Rectal smooth muscle tissue (tissue), 1 donor: ENCODE measurements at regions not wholly inside any gene's neighbourhood (a gene's known extent, or its start where the extent isn't known, plus 50 kb on each side); places are given as distances from the start of the nearest gene placed in this dataset.

ENCODE experiments used
- H3K27ac ChIP-seq: one replicate; pipeline ENCODE4 v1.7.0; 2013; ENCODE audit warnings: low read depth, low read length, inconsistent platforms
- H3K27me3 ChIP-seq: one replicate; pipeline ENCODE4 v1.7.0; 2013; ENCODE audit warnings: low read length; ENCODE audit not compliant: control insufficient read depth, insufficient read depth
- H3K36me3 ChIP-seq: one replicate; pipeline ENCODE4 v1.7.0; 2013; ENCODE audit warnings: low read length; ENCODE audit not compliant: control insufficient read depth, insufficient read depth
- H3K4me1 ChIP-seq: one replicate; pipeline ENCODE4 v1.7.0; 2013; ENCODE audit warnings: low read length; ENCODE audit not compliant: control insufficient read depth, insufficient read depth
- H3K4me3 ChIP-seq: one replicate; pipeline ENCODE4 v1.7.0; 2013; ENCODE audit warnings: low read length
- H3K9ac ChIP-seq: one replicate; pipeline ENCODE4 v1.7.0; 2013; ENCODE audit warnings: low read length

GRCh38 chr6:104253236-104253635, 606.5 kb downstream of the HACE1 start:
- Histone ChIP-seq H3K27ac (no peak overlapping the region), H3K36me3 (no peaks in the 10 kb centered on the region), H3K4me3 (no peak overlapping the region), H3K4me1 (no peaks in the 10 kb centered on the region), H3K9ac (no peak overlapping the region), H3K27me3 (no peaks in the 10 kb centered on the region)

DNA sequence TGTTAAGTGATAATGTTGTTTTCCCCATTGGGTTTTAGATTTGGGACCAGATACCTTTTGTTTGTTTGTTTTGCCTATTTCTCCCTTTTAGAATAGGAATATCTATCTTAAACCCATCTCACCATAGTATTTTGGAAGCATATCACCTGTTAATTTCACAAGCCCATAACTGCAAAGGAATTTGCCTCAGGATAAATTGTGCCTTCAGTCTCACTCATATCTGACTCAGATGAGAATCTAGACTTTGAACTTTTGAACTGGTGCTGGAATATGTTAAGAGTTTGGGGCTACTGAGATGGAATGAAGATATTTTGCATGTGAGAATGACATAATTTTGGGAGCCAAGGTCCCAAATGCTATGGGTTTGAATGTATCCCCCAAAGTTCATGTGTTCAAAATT, 607.4 kb downstream of the HACE1 start:
- Histone ChIP-seq H3K36me3 (no peaks in the 10 kb centered on the region), H3K9ac (no peak overlapping the region), H3K27ac (no peak overlapping the region), H3K27me3 (no peaks in the 10 kb centered on the region), H3K4me1 (no peaks in the 10 kb centered on the region), H3K4me3 (no peak overlapping the region)

GRCh38 chr6:104251651-104252050, 608.1 kb downstream of the HACE1 start:
- Histone ChIP-seq H3K4me3 (no peak overlapping the region), H3K27me3 (no peaks in the 10 kb centered on the region), H3K9ac (no peak overlapping the region), H3K36me3 (no peaks in the 10 kb centered on the region), H3K4me1 (no peaks in the 10 kb centered on the region), H3K27ac (no peak overlapping the region)

- Histone ChIP-seq H3K9ac (no peak overlapping the region), H3K27ac (no peak overlapping the region), H3K27me3 (no peaks in the 10 kb centered on the region), H3K36me3 (no peaks in the 10 kb centered on the region), H3K4me3 (no peak overlapping the region), H3K4me1 (no peaks in the 10 kb centered on the region)
Measured at GRCh38 chr6:104240865-104241264, 618.9 kb downstream of the HACE1 start.

- H3K36me3 ChIP-seq: no peaks in the 10 kb centered on the region
- no peaks in the 10 kb centered on the region for H3K27me3 ChIP-seq
- no peak overlapping the region for H3K27ac ChIP-seq
- no peak overlapping the region for H3K9ac ChIP-seq
- H3K4me3 ChIP-seq: no peak overlapping the region
- H3K4me1 ChIP-seq: no peaks in the 10 kb centered on the region
Measured at GRCh38 chr6:104239971-104240370, 619.7 kb downstream of the HACE1 start.

GRCh38 chr6:104229057-104229456, 630.7 kb downstream of the HACE1 start:
- Histone ChIP-seq H3K4me3 (no peak overlapping the region), H3K4me1 (no peaks in the 10 kb centered on the region), H3K9ac (no peak overlapping the region), H3K36me3 (no peaks in the 10 kb centered on the region), H3K27ac (no peak overlapping the region), H3K27me3 (no peaks in the 10 kb centered on the region)

GRCh38 chr6:104227508-104227907, 632.2 kb downstream of the HACE1 start:
- Histone ChIP-seq H3K36me3 (no peaks in the 10 kb centered on the region), H3K9ac (no peak overlapping the region), H3K4me1 (no peaks in the 10 kb centered on the region), H3K27ac (no peak overlapping the region), H3K4me3 (no peak overlapping the region), H3K27me3 (no peaks in the 10 kb centered on the region)

GRCh38 chr6:104226790-104227446, 632.8 kb downstream of the HACE1 start:
- H3K27me3 ChIP-seq: no peaks in the 10 kb centered on the region
- no peaks in the 10 kb centered on the region for H3K4me1 ChIP-seq
- no peak overlapping the region for H3K4me3 ChIP-seq
- no peak overlapping the region for H3K27ac ChIP-seq
- no peak overlapping the region for H3K9ac ChIP-seq
- no peaks in the 10 kb centered on the region for H3K36me3 ChIP-seq

- no peaks in the 10 kb centered on the region for H3K36me3 ChIP-seq
- no peaks in the 10 kb centered on the region for H3K4me1 ChIP-seq
- H3K27me3 ChIP-seq: no peaks in the 10 kb centered on the region
- H3K27ac ChIP-seq: no peak overlapping the region
- no peak overlapping the region for H3K4me3 ChIP-seq
- no peak overlapping the region for H3K9ac ChIP-seq
Measured at GRCh38 chr6:104218116-104218515, 641.6 kb downstream of the HACE1 start.

GRCh38 chr6:104214901-104215300, 644.8 kb downstream of the HACE1 start:
- Histone ChIP-seq H3K4me3 (no peak overlapping the region), H3K4me1 (no peaks in the 10 kb centered on the region), H3K36me3 (no peaks in the 10 kb centered on the region), H3K27ac (no peak overlapping the region), H3K27me3 (no peaks in the 10 kb centered on the region), H3K9ac (no peak overlapping the region)

GRCh38 chr6:104212977-104213668, 646.6 kb downstream of the HACE1 start:
- no peak overlapping the region for H3K4me3 ChIP-seq
- H3K9ac ChIP-seq: no peak overlapping the region
- H3K4me1 ChIP-seq: no peaks in the 10 kb centered on the region
- H3K36me3 ChIP-seq: no peaks in the 10 kb centered on the region
- no peaks in the 10 kb centered on the region for H3K27me3 ChIP-seq
- H3K27ac ChIP-seq: no peak overlapping the region

- H3K9ac ChIP-seq: no peak overlapping the region
- no peak overlapping the region for H3K27ac ChIP-seq
- H3K4me1 ChIP-seq: no peaks in the 10 kb centered on the region
- H3K27me3 ChIP-seq: no peaks in the 10 kb centered on the region
- H3K4me3 ChIP-seq: no peak overlapping the region
- H3K36me3 ChIP-seq: no peaks in the 10 kb centered on the region
Measured at GRCh38 chr6:104207635-104208034, 652.1 kb downstream of the HACE1 start.

GRCh38 chr6:104201557-104201956, 658.2 kb downstream of the HACE1 start:
- Histone ChIP-seq H3K4me1 (no peaks in the 10 kb centered on the region), H3K27me3 (no peaks in the 10 kb centered on the region), H3K27ac (no peak overlapping the region), H3K36me3 (no peaks in the 10 kb centered on the region), H3K9ac (no peak overlapping the region), H3K4me3 (no peak overlapping the region)
